GM18519 (cell line): ENCODE measurements at regions not wholly inside any gene's neighbourhood (a gene's known extent, or its start where the extent isn't known, plus 50 kb on each side); places are given as distances from the start of the nearest gene placed in this dataset.
"Not testable (repeated sequence)": the region's sequence is repeated elsewhere in the genome, so short reads cannot be mapped to it uniquely, and the experiment has no call there.

Experiments
- ATAC-seq: cut with Tn5 transposase; IDR thresholded peaks from one replicate; pipeline ENCODE4 v1.9.1; 2021; ENCODE audit warnings: mild to moderate bottlenecking, moderate library complexity; ENCODE audit not compliant: unreplicated experiment, low FRiP score

DNA sequence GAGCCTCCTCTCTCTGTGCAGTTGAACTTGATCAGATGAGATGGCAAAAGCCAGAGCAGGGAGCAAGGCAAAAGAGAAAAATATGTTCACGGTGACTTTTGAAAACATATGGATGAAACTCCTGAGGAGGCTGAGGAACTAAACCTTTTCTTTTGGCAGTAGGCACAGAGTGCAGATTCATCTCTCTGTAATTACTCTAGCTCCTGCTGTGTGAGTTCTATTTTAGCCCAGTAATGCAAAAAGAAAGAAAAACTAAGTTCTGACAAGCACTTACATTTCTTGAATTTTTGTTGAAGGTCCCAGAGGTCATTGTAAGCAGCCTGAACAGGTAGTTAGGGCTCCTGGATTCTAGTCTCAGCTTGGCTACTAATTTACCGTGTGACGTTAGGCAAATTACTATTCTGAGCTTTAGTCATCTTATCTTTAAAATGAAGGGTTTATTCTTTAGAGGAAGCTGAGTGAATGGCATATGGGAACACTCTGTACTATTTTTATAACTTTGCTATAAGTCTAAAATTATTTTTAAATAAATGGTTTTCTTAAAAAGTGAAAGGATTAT is 114.7 kb upstream of the NBPF26 start:
- ATAC-seq, result not testable (repeated sequence)

DNA sequence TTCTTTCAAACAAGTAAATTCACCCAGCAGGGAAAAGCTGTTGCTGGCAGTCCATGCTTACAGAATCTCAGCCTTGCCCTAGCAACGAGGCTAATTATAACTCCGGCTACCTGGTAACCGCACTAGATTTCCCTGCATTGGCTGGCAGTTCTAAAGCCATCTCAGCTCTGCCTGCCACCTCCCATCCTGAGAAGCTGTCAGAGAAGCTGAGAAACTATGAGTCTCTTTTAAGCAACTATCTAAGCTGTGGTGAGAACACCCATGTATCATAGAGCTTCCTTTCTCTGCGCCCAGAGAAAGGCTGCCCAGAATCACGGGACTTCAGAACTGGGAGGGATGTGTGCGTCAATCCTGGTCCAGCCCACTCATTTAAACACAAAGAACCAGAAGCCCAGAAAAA is 113.9 kb upstream of the NBPF26 start:
- not testable (repeated sequence) for ATAC-seq

DNA sequence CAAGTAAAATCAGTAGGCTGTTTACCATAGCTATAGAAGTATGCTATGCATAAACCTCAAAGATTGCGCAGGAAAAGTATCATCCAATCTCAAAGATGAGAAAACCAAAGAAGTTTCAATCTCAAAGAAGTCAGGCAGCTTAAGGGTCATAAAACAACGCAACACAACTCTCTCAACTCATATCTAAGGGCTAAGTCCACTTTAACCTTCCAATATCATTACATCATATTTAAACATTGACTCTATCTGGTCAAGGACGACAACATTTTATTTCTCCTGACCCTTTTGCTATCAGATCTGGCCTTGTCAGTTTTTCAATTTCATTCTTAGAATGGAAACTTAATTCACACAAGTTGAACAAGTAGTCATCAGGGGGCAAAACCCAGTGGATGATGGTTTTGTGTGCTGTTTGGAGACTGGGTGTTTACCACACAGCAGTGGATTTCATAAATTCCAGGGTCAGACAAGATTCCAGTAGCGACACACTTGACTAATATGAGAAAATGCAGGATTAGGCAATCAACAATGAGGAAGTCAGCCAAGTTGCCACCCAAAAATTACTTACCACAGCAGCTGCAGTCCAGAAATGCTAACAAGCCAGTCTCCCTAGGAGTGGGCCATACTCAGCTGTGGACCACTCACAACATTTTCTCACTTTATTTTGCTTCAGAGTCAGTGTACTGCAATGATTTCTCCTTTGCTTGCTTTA is 108.7 kb upstream of the NBPF26 start:
- ATAC-seq, result not testable (repeated sequence)

DNA sequence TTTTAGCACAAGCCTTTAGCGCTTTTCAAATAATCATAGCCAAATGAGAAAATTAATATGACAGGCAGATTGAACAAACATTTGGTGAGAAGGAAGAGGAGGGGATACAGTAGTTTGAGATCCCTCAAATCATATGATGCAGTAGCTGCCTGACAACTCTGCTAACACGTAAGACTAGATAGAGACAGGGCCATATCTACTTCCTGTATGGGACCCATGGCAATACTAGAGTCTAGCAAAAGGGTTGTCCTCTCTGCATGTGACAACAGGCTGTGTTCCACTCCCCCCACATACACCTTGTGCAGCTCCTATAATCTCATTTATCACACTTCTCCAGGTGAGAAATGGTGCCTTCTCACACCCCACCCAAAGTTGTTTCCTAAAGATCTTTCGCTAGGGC is 106.3 kb upstream of the NBPF26 start:
- ATAC-seq, result not testable (repeated sequence)

DNA sequence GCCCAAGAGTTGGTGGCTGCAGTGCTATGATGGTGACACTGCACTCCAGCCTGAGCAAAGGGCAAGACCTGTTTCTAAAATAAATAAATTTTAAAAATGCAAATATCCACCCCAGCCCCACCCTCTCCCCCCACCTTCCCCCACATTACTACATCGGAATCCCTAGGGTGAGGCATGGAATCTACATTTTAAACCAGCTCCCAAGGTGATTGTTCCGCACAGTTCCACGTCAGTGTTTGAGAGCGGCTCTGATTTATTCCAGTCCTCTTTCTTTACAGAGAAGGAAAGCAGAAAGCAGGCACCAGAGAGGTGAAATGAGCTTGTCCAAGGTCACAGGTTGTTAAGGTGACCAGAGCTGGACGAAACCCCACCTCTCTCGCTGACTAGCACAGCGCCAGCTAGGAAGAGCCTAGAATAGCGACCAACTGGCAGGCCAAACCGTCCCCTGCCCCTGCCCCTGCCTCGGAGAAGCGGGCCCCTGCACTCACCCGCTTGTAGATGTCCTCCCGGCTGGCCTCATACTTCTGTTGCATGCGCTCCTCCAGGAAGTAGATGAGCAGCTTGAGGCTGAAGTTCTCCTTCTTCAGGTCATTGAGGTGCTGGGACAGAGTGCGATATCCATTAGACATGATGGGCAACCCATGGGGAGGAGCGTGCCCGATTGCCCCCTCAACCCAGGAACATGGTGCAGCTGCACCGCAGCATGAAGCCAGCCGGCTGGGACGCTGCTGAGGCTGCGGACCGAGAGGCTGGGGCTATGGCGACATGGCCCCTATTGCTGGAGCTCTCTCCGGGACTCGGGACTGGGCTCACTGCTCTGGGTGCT is 103.7 kb upstream of the NBPF26 start:
- ATAC-seq, result not testable (repeated sequence)

DNA sequence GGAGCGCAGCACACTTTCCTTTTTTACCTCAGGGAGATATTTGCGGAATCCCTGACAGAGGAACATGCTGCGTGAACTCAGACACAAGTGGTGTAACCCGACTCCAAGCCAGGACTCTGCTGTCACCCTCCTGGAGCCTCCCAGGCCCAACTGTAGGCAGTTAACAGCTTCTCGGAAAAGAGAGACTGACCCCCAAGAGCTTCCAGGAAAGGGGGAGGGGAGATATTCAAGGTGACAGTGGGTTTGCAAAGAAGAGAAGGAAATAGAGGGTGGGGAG is 103.1 kb upstream of the NBPF26 start:
- not testable (repeated sequence) for ATAC-seq

DNA sequence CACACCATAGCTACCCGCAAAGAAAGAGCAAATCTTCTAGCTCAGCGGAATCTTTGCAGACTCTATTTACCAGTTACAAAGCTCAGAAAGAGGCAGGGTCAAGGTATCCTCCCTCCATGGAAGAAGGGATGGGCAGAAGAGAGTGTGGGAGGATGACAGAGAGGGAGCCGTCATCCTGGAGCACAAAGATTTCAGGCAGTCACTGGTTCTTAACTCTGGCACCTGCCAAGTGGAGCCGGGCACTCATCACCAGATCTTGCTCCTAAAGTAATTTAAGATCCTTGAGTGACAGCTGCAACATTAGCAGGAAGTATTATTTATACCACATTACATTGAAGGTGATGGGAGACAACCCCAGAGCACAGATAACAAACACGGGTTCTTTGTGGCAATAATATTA is 102.5 kb upstream of the NBPF26 start:
- not testable (repeated sequence) for ATAC-seq

DNA sequence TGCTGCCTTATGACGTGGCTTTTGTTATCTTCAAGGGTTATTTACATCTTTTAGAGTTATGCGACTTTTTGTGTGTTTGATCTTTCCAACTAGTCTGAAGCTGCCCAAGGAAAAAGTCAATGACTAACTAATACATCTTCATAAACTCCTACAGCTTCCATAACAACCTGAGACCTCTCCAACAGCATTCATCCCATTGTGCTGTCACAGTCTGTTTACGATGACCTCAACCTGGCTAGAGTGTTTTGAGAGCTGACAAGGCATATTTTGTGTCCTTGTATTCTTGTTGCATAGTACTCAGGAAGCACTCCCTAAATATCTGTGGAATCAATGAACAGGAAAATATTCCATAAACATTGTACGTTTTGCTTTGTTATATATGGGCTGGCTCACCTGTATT is 100.2 kb upstream of the NBPF26 start:
- not testable (repeated sequence) for ATAC-seq

DNA sequence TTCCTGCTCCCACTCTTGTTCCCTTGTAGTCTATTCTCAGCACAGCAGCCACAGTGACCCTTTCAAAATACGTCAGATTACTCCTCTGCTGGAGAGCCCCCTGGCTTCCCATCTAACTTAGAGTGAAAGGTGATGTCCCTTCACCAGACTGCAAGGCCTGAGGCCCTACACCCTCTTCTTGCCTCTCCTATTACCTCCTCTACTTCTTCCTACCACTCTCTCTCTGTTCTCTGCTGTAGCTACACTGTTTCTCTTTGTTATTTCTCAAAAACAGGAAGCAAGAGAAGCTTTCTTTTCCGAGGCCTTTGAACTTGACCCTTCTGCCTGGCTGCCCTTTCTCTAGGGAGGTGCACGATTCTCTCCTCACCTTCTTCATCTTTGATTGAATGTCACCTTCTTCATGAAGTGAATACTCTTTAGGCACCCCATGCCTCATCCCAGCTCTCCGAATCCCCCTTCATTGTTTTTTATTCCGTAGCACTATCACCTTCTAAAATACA is 99.1 kb upstream of the NBPF26 start:
- ATAC-seq, result not testable (repeated sequence)

DNA sequence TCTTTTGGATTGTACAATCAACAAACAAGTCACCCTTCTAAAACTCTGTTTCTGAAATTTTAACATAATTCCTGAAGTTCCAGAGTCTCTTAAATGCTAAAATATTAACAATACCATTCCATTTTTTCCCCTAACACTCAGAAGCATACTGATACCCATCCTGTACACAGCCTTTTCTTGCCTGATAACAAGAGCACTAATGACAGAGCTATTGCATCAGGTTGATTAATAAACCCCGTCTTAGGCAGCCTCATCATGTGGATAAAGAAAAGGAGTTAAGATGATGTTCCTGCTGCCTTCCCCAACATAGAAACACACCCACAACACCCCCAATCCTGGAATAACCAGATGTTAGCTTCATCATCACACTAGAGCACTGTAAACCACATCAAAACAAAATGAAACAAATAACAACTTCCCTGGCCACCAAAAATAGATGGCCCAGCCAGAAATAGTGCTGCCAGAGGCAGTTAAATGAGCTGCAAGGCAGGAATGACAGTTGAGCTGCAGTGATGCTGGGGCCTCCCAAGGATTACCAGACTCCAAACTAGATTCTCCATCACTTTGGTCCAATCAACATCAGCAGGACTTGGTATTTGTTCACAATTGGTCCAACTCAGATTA is 93.8 kb upstream of the NBPF26 start:
- not testable (repeated sequence) for ATAC-seq

DNA sequence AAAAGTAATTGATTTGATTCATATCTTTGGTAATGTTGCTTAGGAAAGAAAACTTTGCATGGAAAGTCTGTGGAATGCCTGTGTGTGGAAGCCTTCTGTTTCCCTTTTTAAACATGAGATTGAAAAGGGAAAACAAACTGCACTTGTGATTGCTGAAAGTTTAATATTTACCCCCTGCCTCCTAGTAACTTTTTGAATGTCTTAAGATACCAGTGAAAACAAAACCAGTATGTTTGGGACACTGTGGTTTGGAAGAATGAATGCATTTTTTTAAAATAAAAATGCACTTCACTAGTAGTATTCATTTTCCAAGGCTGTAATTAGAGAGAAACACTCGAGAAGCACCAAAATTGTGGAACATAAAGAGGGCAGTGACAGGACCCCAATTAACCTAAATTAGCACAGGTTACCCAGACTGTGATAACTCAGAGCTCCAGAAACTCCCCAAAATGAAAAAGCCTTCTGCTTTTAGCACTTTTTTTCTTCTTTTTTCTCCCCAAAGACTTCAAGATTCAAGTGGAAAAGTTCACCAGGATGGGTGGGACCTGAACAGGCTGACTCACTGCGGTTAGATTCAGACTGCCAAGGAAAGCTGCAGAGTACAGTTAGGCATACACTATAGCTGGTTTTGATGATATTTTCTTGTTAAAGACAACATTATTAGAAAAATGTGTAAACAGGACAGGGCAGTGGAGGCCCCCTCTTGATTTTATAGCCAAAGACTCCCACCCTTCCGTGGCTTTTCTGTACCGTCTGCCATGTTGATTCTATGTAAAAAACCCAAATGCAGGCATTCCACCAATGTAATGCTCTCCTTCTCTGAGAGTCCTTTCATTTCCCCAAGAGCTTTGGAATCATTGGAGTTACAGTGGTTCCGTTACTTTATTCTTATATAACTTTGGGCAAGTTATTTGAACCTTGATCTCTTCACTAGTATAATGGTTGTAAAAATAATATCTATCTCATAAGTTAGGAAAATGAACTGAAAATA is 88.6 kb upstream of the NBPF26 start:
- not testable (repeated sequence) for ATAC-seq

DNA sequence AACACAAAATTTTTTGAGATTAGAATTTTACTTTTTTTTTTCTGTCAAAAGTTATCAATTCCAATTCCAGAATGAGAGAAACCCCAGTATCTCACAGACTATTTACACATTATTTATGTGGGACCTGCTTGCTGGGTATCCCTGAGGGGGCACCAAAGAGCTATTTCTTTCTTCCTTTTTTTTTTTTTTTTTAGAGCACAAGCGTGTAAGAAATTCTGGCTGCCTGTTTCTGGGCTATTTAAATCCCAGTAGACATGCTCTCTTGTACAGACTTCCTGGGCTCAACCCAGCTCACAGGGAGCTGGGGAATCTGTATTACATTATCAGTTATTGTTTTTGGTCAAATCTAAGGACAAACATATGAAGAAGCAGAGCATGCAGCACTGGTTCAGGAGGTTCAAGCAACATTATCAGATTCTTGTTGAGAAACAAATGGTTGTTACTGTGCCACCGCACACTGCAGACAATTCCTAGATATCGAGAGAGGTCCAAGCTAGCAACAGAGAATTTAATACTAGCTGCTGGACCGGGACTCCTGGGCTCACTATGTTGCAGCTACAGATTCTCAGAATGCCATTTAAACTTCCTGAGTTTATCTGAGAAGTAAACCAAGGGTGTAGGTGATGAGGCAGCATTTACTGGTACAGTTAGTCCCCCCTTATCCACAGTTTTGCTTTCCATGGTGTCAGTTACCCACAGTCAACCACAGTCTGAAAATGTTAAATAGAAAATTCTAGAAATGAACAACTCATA is 83.3 kb upstream of the NBPF26 start:
- not testable (repeated sequence) for ATAC-seq

DNA sequence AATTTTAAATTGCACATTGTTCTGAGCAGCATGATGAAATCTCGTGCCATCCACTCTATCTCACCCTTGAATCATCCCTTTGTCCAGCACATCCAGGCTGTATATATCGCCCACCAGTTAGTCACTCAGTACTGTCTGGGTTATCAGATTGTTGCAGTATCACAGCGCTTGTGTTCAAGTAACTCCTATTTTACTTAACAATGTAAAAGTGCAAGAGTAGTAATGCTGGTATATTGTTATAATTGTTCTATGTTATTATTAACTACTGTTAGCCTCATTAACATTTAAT is 82.8 kb upstream of the NBPF26 start:
- ATAC-seq, result not testable (repeated sequence)

DNA sequence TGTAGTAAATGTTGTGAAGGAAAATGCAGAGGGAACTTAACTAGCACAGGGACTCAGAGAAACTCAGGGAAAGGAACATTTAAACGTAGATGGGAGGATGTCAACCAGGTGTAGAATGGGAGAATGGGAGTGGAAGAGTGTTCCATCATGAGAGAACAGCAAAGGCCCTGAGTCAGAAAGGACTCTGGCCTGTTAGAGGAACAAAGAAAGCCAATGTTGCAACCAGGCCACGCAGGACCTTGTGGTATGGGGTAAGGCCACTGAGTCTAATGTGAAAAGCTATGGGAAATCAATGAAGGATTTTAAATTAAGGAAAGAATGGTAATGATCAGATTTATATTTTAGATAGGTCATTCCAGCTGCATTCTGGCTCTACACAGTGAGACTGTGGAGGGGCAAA is 76.6 kb upstream of the NBPF26 start:
- ATAC-seq, result not testable (repeated sequence)

DNA sequence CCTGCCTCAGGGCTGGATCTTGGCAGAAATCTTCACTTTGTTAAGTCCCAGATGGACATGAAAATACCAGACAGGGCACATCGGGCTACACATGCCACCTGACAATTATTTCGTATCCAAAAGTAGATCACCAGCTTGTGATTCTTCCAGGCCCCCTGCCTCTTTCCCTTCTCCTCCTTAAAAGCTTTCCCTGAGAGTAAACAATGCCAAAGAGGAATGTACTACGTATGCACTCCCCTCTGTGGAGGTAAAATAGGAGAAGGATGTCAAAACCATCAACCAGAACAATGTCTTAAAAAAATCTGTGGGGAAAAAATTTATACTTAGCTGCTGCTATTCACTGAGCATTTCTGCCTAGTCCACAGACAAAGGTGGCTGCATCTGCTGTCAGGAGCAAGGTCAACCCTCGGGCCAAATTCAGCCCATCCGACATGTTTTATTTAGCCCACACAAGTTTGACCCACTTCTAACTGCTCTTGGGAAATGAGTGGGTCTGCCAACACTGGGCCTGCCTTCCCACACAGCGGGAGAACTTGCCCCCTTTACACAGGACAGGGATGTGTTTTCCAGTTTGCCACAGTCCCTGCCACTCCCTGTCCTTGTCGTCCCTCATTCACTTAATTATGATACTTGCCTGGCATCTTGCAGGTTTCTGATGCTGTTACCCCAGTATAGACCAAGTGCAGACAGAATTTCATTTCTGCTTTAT is 74.7 kb upstream of the NBPF26 start:
- ATAC-seq, result not testable (repeated sequence)

DNA sequence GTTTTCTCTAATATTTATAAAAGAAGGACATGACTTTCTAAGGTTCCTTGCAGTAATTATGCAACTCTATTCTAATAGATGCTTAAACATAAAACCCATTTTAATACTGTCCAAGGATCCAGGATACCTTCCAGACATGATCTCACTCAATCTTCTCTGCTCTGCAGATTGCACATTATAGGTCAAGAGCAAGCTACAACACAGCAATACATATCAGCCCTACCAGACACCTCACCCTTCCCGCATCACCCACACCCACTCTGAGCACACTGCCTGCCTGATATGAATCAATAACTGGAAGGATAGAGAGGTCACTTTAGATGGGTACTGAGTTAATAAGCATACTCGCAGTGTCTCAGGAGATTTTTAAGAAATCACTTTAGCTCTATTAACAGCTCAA is 74.0 kb upstream of the NBPF26 start:
- not testable (repeated sequence) for ATAC-seq

DNA sequence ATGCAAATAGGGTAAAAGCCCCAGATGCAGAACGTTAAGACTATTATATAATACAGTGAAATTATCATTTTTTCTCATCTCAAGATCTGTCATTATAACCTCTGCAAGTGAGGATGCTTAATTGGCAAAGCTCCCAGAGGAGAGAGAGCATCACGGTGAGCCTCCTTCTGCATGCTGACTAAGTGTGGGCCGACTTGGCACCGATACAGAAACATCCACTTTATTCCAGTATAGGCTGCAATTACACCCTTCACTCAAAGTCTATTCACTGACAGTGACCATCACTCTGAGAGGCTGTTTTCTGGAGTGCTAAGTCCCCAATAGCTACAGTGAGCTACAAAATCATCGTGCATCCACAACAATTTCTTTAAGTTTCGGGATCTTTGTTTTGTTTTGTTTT is 69.6 kb upstream of the NBPF26 start:
- ATAC-seq, result not testable (repeated sequence)

DNA sequence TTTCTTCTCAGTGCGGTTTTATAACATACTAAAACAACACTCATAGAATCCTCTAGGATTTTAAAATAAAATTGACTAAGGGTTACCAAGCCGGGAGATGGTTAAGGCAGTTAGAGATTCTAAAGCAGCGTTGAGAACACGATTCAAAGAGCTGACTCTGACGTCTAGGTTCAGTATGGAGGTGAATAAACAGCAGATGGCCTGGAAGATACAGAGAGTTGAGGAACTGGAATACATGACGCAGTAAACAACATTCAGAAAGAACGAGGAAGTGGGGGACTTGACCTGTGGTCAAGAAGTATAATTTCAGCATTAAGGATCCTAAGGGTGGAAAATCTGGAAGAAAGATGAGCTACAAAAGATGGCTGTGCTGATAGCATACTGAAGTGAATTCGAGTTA is 68.4 kb upstream of the NBPF26 start:
- ATAC-seq, result not testable (repeated sequence)

DNA sequence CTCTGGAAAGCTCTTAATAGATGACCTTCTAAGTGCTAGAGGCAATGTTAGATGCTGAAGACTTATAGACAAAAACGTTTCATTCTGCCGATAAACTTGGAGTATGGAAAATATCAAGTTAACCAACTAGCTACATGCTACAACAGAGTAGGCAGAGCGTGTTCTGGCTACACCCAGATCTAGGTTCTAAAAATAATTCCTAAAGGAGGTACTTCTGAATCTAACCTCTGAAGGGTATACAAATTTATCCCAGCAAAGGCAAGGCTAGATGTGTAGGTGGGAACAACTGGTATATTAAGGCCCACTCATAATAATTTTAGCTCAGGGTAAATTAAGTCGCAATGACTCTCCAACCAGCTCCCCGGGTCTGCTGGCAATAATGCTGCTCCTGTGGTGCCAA is 67.6 kb upstream of the NBPF26 start:
- ATAC-seq, result not testable (repeated sequence)
